GM12865 (cell line): ENCODE measurements at regions not wholly inside any gene's neighbourhood (a gene's known extent, or its start where the extent isn't known, plus 50 kb on each side); places are given as distances from the start of the nearest gene placed in this dataset.

ENCODE experiments used
- DNase-seq: peaks from one replicate; pipeline ENCODE4 v3.0.0; 2010; ENCODE audit warnings: low read depth
- H3K4me3 ChIP-seq: 2 replicates; pipeline ENCODE4 v1.5.1; 2011; ENCODE audit warnings: mild to moderate bottlenecking, low read depth, low read length, control low read depth
- TF ChIP-seq, protein P1 (sequence below): IDR thresholded peaks from 2 replicates; pipeline ENCODE4 v1.5.1; 2011; ENCODE audit warnings: low read length, control low read depth, low read depth, inconsistent platforms; ENCODE audit not compliant: insufficient read depth; ENCODE audit errors: missing control alignments

GRCh38 chr5:24385617-24386016 is 259.2 kb downstream of the CDH10 start:
- H3K4me3 ChIP-seq: no peak overlapping the region
- no peak for DNase-seq
- TF ChIP-seq, protein P1, sequence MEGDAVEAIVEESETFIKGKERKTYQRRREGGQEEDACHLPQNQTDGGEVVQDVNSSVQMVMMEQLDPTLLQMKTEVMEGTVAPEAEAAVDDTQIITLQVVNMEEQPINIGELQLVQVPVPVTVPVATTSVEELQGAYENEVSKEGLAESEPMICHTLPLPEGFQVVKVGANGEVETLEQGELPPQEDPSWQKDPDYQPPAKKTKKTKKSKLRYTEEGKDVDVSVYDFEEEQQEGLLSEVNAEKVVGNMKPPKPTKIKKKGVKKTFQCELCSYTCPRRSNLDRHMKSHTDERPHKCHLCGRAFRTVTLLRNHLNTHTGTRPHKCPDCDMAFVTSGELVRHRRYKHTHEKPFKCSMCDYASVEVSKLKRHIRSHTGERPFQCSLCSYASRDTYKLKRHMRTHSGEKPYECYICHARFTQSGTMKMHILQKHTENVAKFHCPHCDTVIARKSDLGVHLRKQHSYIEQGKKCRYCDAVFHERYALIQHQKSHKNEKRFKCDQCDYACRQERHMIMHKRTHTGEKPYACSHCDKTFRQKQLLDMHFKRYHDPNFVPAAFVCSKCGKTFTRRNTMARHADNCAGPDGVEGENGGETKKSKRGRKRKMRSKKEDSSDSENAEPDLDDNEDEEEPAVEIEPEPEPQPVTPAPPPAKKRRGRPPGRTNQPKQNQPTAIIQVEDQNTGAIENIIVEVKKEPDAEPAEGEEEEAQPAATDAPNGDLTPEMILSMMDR: no peak

DNA sequence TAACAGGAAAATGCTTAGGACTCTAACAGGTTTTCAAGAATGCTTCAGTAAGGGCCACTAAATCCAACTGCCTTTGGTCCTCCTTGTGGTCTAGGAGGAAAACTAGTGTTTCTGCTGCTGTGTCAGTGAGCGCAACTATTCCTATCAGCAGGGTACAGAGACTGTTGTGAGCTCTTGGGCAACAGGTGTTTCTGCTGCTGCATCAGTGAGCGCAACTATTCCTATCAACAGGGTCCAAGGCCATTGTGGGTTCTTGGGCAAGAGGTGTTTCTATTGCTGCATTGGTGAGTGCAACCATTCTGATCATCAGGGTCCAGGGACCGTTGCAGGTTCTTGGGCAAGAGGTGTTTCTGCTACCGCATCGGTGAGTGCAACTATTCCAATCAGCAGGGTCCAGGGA is 256.3 kb downstream of the CDH10 start:
- no peak overlapping the region for H3K4me3 ChIP-seq
- TF ChIP-seq, protein P1: no peak
- no peak for DNase-seq

DNA sequence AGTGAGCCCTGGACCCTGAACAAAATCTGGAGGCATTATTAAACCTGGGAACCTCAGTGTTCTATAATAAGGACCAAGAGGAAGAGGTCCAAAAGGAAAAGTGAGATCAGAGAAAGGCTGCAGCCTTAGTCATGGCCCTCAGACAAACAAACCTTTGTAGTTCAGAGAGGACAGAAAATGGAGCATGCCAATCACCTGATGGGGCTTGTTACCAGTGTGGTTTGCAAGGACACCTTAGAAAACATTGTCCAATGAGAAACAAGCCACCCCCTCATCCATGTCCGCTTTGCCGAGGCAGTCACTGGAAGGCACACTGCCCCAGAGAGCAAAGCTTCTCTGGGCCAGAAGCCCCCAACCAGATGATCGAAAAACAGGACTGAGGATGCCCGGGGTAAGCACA is 254.8 kb downstream of the CDH10 start:
- DNase-seq: no peak
- TF ChIP-seq, protein P1: no peak
- no peak overlapping the region for H3K4me3 ChIP-seq

GRCh38 chr5:24391816-24392215 is 253.0 kb downstream of the CDH10 start:
- TF ChIP-seq, protein P1: no peak
- no peak for DNase-seq
- H3K4me3 ChIP-seq: no peak overlapping the region

DNA sequence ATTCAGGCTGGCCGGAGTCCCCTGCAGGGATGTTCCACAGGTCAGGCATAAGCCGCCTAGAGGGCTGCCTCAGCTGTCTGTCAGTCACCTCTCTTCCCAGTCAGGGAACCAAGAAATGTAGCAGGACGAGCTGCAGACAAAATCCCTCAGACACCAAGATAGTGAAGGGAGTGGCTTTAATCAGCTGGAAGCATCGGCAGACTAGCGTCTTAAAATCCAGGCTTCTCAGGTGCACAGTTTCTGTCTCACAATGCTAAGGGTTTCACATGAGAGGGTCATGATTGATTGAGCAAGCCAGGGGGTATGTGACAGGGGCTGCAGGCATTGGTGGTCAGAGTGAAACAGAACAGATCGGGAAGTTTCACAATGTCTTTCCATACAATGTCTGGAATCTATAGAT is 247.2 kb downstream of the CDH10 start:
- H3K4me3 ChIP-seq: no peak overlapping the region
- TF ChIP-seq, protein P1: no peak
- DNase-seq: no peak

DNA sequence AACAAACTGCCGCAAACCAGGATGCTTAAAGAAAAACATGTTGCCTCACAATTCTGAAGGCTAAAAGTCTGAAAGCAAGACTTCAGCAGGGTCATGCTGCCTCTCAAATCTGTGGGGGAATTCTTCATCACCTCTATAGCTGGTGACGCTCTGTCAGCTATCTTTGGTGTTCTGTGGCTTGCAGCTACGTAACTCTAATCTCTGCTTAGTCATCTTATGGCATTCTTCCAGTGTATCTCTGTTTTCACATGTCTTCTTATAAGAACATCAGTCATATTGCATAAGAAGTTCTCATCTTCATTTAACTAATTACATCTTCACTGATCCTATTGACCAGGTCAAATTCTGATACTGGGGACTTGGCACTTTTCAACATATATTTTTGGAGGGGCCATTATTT is 243.0 kb downstream of the CDH10 start:
- H3K4me3 ChIP-seq: no peak overlapping the region
- TF ChIP-seq, protein P1: no peak
- DNase-seq: no peak

DNA sequence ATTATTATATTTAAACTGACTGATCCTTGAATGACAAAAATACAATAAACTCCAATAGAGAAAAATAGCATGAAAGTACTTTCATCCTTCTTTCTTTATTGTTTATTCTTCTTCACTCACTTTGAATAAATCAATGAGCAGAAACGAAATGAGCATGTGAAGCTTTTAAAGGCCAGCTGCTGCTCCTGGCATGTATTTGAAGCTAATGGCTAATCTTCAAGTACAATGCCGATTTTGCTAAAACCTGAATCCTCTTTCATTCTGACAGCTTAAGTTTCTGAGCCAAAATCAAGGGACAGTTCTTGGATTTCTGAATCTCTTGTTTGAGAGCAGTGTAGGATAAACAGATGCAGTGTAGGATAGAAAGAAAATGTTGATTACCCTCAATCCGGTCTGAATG is 237.3 kb downstream of the CDH10 start:
- TF ChIP-seq, protein P1: no peak
- H3K4me3 ChIP-seq: no peak overlapping the region
- DNase-seq: no peak
